OCI-LY1 (cell line): ENCODE measurements at regions not wholly inside any gene's neighbourhood (a gene's known extent, or its start where the extent isn't known, plus 50 kb on each side); places are given as distances from the start of the nearest gene placed in this dataset.

Source experiments
- CTCF ChIP-seq: fragments of 200-600 bp; sonication (generic), shearing (Covaris generic); IDR thresholded peaks from 2 replicates; pipeline ENCODE4 v1.5.1; 2017; ENCODE audit warnings: mild to moderate bottlenecking, antibody characterized with exemption, low read length, moderate library complexity, mixed read lengths
- EZH2 ChIP-seq: fragments of 200-600 bp; sonication (generic), shearing (Covaris generic); IDR thresholded peaks from 2 replicates; pipeline ENCODE4 v1.8.0; 2017; ENCODE audit warnings: borderline replicate concordance, mixed run types, mild to moderate bottlenecking, antibody characterized with exemption, low read length, moderate library complexity, mixed read lengths

GRCh38 chr1:239958063-239958462, 133.6 kb upstream of the FMN2 start:
- TF ChIP-seq CTCF (no peak), EZH2 (no peak)
